ENCODE measurements at regions not wholly inside any gene's neighbourhood (a gene's known extent, or its start where the extent isn't known, plus 50 kb on each side); places are given as distances from the start of the nearest gene placed in this dataset.

DNA sequence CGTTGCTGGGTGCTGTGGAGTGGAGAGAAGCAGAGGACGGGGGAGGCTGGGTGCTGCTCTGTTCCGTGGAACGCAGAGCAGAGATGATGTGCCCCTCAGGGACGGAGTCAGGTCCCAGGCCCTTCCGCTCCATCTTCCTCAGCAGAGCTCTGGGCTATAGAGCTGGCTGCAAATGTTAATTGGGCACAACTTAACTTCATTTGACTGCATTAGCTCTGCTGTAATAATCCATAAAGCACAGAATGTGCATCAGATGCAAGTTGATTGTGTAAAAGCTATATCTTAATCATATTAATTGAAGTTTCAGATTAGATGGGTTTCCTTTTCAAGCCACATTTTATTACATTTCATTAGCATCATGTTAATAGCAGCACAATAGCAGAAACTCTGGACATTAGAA is 212.6 kb downstream of the ABCC12 start:
- Histone ChIP-seq H3K4me1 (ENCODE audit: insufficient read depth) (no peaks in the 10 kb centered on the region), H3K9me2 (ENCODE audit: insufficient read depth) (no peaks in the 10 kb centered on the region), H4K20me1 (ENCODE audit: insufficient read depth) (no peaks in the 10 kb centered on the region), H3K27me3 (replicated peaks; ENCODE audit: insufficient read depth) (no peaks in the 10 kb centered on the region), H3F3A (ENCODE audit: insufficient read depth) (no peaks in the 10 kb centered on the region), H3K4me3 (no peak overlapping the region), H3K27ac (no peak overlapping the region), H3K9me3 (ENCODE audit: low read depth) (no peaks in the 10 kb centered on the region), H3K4me2 (ENCODE audit: unreplicated experiment) (no peak overlapping the region), H2AFZ (no peak overlapping the region), H3K36me3 (ENCODE audit: low read depth) (no peaks in the 10 kb centered on the region), H3K9ac (no peak overlapping the region), H3K79me2 (ENCODE audit: insufficient read depth) (no peaks in the 10 kb centered on the region)
- in situ Hi-C loops (cut with MboI), result no loop called here
- no peak for DNase-seq
- TF ChIP-seq EZH2phosphoT487 (IDR thresholded peaks at IDR 0.05; ENCODE audit: insufficient read depth, low read depth), result no peak
- no peak for TF ChIP-seq EZH2 (IDR thresholded peaks at IDR 0.05; ENCODE audit: insufficient read depth, poor library complexity, severe bottlenecking)
- WGBS, 2 experiments (ENCODE audit: low coverage in 1 of 2, low lambda C conversion rate in 2 of 2, missing lambda C conversion rate in 2 of 2), result 40 to 48% methylated on average over 6 of the region's 6 CpGs

DNA sequence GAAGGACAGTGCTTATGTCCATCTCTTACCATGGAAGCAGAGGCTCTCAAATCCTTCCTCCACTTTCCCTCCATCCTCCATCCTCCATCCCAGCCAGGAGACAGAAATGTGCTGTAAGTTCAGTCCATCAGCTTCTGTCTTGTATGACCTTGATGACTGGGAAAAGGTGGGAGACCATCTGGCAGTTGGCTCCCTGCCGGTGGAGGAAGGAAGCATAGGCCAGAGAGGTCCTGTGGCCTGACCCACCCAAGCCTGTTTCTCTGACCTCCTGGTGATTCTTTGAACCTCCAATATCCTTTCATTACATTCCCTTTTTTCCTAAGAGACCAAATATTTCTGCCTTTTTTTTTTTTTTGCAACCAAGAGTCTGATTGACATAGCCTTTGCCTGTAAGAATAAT is 215.3 kb downstream of the ABCC12 start:
- TF ChIP-seq EZH2 (IDR thresholded peaks at IDR 0.05; ENCODE audit: insufficient read depth, poor library complexity, severe bottlenecking) (no peak), EZH2phosphoT487 (IDR thresholded peaks at IDR 0.05; ENCODE audit: insufficient read depth, low read depth) (no peak)
- in situ Hi-C loops (cut with MboI), result no loop called here

GRCh38 chr16:47939680-47940079 is 216.1 kb downstream of the ABCC12 start:
- H3K36me3 ChIP-seq (ENCODE audit: low read depth), result no peaks in the 10 kb centered on the region
- 23 to 32% methylated on average over 4 of the region's 4 CpGs for WGBS, 2 experiments (ENCODE audit: low coverage in 1 of 2, low lambda C conversion rate in 2 of 2, missing lambda C conversion rate in 2 of 2)
- TF ChIP-seq EZH2 (IDR thresholded peaks at IDR 0.05; ENCODE audit: insufficient read depth, poor library complexity, severe bottlenecking) (no peak), EZH2phosphoT487 (IDR thresholded peaks at IDR 0.05; ENCODE audit: insufficient read depth, low read depth) (no peak)
- H3K9me3 ChIP-seq (ENCODE audit: low read depth), result no peaks in the 10 kb centered on the region
- no peak for DNase-seq
- H3K27me3 ChIP-seq (replicated peaks; ENCODE audit: insufficient read depth), result no peaks in the 10 kb centered on the region
- in situ Hi-C loops (cut with MboI), result no loop called here
- H3F3A ChIP-seq (ENCODE audit: insufficient read depth), result no peaks in the 10 kb centered on the region
- no peak overlapping the region for H3K9ac ChIP-seq
- no peak overlapping the region for H3K27ac ChIP-seq
- no peaks in the 10 kb centered on the region for H3K9me2 ChIP-seq (ENCODE audit: insufficient read depth)
- no peak overlapping the region for H3K4me3 ChIP-seq
- no peaks in the 10 kb centered on the region for H3K4me1 ChIP-seq (ENCODE audit: insufficient read depth)
- no peaks in the 10 kb centered on the region for H3K79me2 ChIP-seq (ENCODE audit: insufficient read depth)
- no peaks in the 10 kb centered on the region for H4K20me1 ChIP-seq (ENCODE audit: insufficient read depth)
- H3K4me2 ChIP-seq (ENCODE audit: unreplicated experiment), result no peak overlapping the region
- H2AFZ ChIP-seq, result no peak overlapping the region

More for the DNA sequence above, 215.3 kb downstream of the ABCC12 start:
- H3K79me2 ChIP-seq (ENCODE audit: insufficient read depth), result no peaks in the 10 kb centered on the region
- H3K27ac ChIP-seq, result no peak overlapping the region
- no peaks in the 10 kb centered on the region for H3K4me1 ChIP-seq (ENCODE audit: insufficient read depth)
- no peaks in the 10 kb centered on the region for H4K20me1 ChIP-seq (ENCODE audit: insufficient read depth)
- no peaks in the 10 kb centered on the region for H3K36me3 ChIP-seq (ENCODE audit: low read depth)
- H3K4me3 ChIP-seq, result no peak overlapping the region
- no peaks in the 10 kb centered on the region for H3F3A ChIP-seq (ENCODE audit: insufficient read depth)
- H3K4me2 ChIP-seq (ENCODE audit: unreplicated experiment), result no peak overlapping the region
- H2AFZ ChIP-seq, result no peak overlapping the region
- H3K9ac ChIP-seq, result no peak overlapping the region
- WGBS, 2 experiments (ENCODE audit: low coverage in 1 of 2, low lambda C conversion rate in 2 of 2, missing lambda C conversion rate in 2 of 2), result 9 to 35% methylated on average over 1 of the region's 1 CpG
- H3K27me3 ChIP-seq (replicated peaks; ENCODE audit: insufficient read depth), result no peaks in the 10 kb centered on the region
- H3K9me2 ChIP-seq (ENCODE audit: insufficient read depth), result no peaks in the 10 kb centered on the region
- H3K9me3 ChIP-seq (ENCODE audit: low read depth), result no peaks in the 10 kb centered on the region
- DNase-seq, result no peak

DNA sequence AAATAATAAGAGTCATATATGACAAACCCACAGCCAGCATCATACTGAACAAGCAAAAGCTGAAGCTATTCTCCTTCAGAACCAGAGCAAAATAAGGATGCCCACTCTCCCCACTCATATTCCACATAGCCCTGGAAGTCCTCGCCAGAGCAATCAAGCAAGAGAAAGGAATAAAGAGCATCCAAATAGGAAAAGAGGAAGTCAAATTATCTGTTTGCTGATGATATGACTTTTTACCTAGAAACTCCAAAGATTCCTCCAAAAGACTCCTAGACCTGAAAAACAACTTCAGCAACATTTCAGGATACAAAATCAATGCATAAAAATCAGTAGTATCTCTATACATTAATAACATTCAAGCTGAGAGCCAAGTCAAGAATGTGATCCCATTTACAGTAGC is 217.5 kb downstream of the ABCC12 start:
- no peak for DNase-seq
- Histone ChIP-seq H3K27me3 (replicated peaks; ENCODE audit: insufficient read depth) (no peaks in the 10 kb centered on the region), H3K9me3 (ENCODE audit: low read depth) (no peaks in the 10 kb centered on the region), H3K4me1 (ENCODE audit: insufficient read depth) (no peaks in the 10 kb centered on the region), H2AFZ (no peak overlapping the region), H3K79me2 (ENCODE audit: insufficient read depth) (no peaks in the 10 kb centered on the region), H3K9ac (no peak overlapping the region), H3K27ac (no peak overlapping the region), H3K9me2 (ENCODE audit: insufficient read depth) (no peaks in the 10 kb centered on the region), H3K36me3 (ENCODE audit: low read depth) (no peaks in the 10 kb centered on the region), H3K4me2 (ENCODE audit: unreplicated experiment) (no peak overlapping the region), H4K20me1 (ENCODE audit: insufficient read depth) (no peaks in the 10 kb centered on the region), H3K4me3 (no peak overlapping the region), H3F3A (ENCODE audit: insufficient read depth) (no peaks in the 10 kb centered on the region)
- in situ Hi-C loops (cut with MboI), result no loop called here
- TF ChIP-seq EZH2phosphoT487 (IDR thresholded peaks at IDR 0.05; ENCODE audit: insufficient read depth, low read depth) (no peak), EZH2 (IDR thresholded peaks at IDR 0.05; ENCODE audit: insufficient read depth, poor library complexity, severe bottlenecking) (no peak)
- WGBS, 2 experiments (ENCODE audit: low coverage in 1 of 2, low lambda C conversion rate in 2 of 2, missing lambda C conversion rate in 2 of 2), result 9 to 13% methylated on average over 1 of the region's 1 CpG

- no peak overlapping the region for H3K4me2 ChIP-seq (ENCODE audit: unreplicated experiment)
- H3K9me3 ChIP-seq (ENCODE audit: low read depth), result no peaks in the 10 kb centered on the region
- no peaks in the 10 kb centered on the region for H3K36me3 ChIP-seq (ENCODE audit: low read depth)
- no peak for DNase-seq
- H3K27ac ChIP-seq, result no peak overlapping the region
- no peaks in the 10 kb centered on the region for H3F3A ChIP-seq (ENCODE audit: insufficient read depth)
- H2AFZ ChIP-seq, result no peak overlapping the region
- in situ Hi-C loops (cut with MboI), result no loop called here
- TF ChIP-seq EZH2 (IDR thresholded peaks at IDR 0.05; ENCODE audit: insufficient read depth, poor library complexity, severe bottlenecking) (no peak), EZH2phosphoT487 (IDR thresholded peaks at IDR 0.05; ENCODE audit: insufficient read depth, low read depth) (no peak)
- no peak overlapping the region for H3K9ac ChIP-seq
- H3K27me3 ChIP-seq (replicated peaks; ENCODE audit: insufficient read depth), result no peaks in the 10 kb centered on the region
- no peaks in the 10 kb centered on the region for H4K20me1 ChIP-seq (ENCODE audit: insufficient read depth)
- no peaks in the 10 kb centered on the region for H3K4me1 ChIP-seq (ENCODE audit: insufficient read depth)
- H3K4me3 ChIP-seq, result no peak overlapping the region
- 42 to 48% methylated on average over 9 of the region's 9 CpGs for WGBS, 2 experiments (ENCODE audit: low coverage in 1 of 2, low lambda C conversion rate in 2 of 2, missing lambda C conversion rate in 2 of 2)
- H3K9me2 ChIP-seq (ENCODE audit: insufficient read depth), result no peaks in the 10 kb centered on the region
- H3K79me2 ChIP-seq (ENCODE audit: insufficient read depth), result no peaks in the 10 kb centered on the region
Observed at GRCh38 chr16:47928008-47928407, 227.8 kb downstream of the ABCC12 start.
